DND-41 (cell line): ENCODE measurements at regions not wholly inside any gene's neighbourhood (a gene's known extent, or its start where the extent isn't known, plus 50 kb on each side); places are given as distances from the start of the nearest gene placed in this dataset.

Experiments used
- CTCF ChIP-seq: IDR thresholded peaks from 2 replicates; pipeline ENCODE4 v1.5.1; 2012; ENCODE audit warnings: borderline replicate concordance, low read length, moderate library complexity, mild to moderate bottlenecking; ENCODE audit not compliant: poor library complexity, severe bottlenecking; ENCODE audit errors: extremely low read depth
- EZH2 ChIP-seq: IDR thresholded peaks from 3 replicates; pipeline ENCODE4 v1.6.1; 2012; ENCODE audit warnings: borderline replicate concordance, low read depth, mild to moderate bottlenecking, moderate library complexity, low read length, inconsistent platforms; ENCODE audit not compliant: severe bottlenecking

GRCh38 chr15:31243895-31244294 lies 82.7 kb upstream of the KLF13 start:
- TF ChIP-seq CTCF, result no peak
- TF ChIP-seq EZH2, result no peak
